GM18907 (cell line): ENCODE measurements at regions not wholly inside any gene's neighbourhood (a gene's known extent, or its start where the extent isn't known, plus 50 kb on each side); places are given as distances from the start of the nearest gene placed in this dataset.
"Not testable (repeated sequence)": the region's sequence is repeated elsewhere in the genome, so short reads cannot be mapped to it uniquely, and the experiment has no call there.

Experiments
- ATAC-seq: cut with Tn5 transposase; IDR thresholded peaks from one replicate; pipeline ENCODE4 v1.9.1; 2021; ENCODE audit warnings: mild to moderate bottlenecking, moderate library complexity; ENCODE audit not compliant: unreplicated experiment

DNA sequence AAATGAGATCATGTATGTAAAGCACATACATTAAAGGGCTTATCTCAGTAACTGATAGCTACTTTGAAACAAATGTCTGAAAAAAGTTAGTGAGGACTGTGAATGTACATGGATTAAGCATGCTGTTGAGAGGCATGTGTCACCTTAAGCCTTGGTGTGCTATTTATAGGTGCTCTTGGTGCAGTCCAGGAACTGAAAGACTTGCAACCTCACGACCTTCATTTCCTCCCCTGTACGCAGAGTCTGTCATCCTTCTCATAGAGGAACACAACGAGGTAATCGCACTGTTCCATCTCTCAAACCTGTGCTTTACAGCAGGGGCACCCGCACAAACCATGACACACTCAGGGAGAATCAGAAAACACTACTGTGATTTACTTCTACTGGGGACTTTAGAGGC is 65.6 kb downstream of the UFM1 start:
- peak; percentile 99 for ATAC-seq

DNA sequence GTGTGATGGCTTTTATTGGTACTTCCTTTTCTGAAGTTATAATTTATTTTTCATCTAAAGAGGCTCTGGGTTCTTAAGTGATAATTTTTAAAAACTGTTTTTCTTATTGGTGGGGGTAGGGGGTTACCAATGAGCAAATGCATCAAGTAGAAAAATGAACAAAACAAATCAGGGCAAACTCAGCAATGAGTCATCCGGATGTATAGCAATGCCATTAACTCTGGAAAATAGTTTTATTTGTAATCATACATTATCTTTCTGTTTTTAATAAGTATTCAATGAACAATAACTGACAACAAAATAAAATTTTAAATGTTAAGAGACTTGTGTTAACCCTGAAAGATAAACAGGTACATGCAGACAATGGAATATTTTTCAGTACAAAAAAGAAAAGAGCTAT is 67.6 kb downstream of the UFM1 start:
- no peak for ATAC-seq

- ATAC-seq = peak; percentile 61
Observed at GRCh38 chr13:38417727-38418126, 68.1 kb downstream of the UFM1 start.

DNA sequence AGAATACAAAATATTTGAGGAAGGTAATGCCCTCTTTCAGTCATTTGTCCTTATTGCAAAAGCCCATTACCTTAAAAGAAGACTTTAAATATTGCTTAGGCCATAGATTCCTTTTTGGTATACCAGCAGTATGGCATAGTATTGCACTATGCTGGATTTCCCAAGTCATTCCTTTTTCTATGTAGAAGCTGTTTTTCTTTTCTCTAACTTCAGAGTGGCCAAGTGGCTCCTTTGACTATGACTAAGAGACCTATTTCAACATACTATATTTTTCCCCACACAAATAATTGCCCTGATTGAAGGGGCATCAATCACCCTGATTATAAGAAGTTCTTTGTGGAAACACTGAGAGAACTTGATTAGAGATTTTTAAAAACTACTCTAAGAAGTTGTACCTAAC is 68.6 kb downstream of the UFM1 start:
- no peak for ATAC-seq

DNA sequence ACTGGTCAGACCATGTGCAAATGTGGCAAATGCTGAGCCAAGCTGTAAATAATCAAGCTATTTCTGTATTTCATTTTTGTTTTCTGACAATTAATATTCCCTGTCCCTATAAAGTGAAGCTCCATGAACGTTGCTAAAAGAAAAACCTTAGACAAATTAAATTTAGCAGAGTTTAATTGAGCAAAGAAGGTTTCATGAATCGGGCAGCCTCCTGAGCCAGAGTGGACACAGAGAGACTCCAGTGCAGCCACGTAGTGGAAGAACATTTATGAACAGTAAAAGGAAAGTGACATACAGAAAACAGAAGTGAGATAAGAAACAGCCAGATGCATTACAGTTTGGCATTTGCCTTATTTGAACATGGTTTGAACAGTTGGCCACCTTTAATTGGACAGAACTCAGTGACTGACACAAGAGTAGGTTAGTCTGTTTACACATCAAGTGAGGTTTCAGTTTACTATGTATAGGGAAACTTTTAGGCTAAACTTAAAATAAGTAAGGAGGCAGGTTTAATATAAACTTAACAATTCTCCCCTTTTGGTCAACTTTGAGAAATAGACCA is 69.7 kb downstream of the UFM1 start:
- no peak for ATAC-seq

DNA sequence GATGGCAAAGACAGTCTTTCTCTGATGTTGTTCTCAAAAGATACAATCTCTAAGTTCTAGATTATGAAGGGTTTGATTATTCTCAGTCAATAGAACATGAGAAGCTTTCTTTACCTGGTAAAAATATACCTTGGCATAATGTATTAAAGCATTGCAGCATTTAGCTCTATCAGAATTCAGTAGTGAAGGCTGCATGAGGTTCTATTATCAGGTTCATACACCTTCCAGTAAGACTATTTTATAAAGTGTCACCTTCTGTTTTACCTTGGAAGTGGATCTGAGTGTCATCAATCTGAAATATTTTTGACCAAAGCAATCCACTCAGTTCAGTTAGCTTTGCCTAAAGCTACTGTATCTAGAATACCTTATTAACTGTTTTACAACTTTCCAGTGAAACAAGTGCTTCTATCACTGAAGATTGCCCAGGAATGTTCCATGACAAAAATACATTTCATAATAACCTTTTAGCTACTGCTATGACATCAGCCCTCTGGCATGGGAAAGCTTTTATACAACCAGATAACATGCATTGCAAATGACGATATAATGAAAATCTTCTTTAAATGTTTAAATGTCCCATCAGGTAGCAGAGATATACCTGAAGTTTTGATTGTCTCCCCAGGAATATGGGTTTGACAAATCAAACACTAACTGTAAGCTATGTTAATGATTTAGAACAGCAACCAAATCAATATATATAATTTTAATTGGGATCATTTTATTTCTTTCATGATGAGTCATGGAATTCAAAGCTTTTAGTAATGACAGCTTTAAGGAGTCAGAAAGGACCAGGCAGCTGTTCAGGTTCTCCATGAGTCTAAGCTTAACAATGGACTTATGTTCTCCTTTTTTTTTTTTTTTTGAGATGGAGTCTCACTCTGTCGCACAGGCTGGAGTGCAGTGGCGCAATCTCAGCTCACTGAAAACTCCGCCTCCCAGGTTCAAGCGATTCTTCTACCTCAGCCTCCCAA is 72.2 kb downstream of the UFM1 start:
- no peak for ATAC-seq

GRCh38 chr13:38429916-38430315 is 80.3 kb downstream of the UFM1 start:
- ATAC-seq = no peak

DNA sequence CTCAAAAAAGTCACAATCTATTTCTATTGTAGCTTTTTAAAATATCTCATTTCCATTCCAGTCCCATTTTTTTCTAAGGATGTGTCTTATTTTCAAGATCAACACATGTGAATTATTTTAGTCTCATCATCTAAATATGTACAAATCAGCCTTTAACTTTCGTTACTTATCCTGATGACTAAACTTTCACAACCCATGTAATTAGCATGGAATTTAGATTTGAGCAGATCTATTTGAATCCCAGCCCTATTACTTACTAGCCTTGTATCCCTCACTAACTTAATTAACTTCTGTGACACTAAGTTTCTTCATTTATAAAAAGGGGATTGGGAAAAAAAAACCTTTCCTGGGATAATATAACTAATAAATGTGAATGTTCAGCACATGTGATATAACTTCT is 81.1 kb downstream of the UFM1 start:
- ATAC-seq = no peak

DNA sequence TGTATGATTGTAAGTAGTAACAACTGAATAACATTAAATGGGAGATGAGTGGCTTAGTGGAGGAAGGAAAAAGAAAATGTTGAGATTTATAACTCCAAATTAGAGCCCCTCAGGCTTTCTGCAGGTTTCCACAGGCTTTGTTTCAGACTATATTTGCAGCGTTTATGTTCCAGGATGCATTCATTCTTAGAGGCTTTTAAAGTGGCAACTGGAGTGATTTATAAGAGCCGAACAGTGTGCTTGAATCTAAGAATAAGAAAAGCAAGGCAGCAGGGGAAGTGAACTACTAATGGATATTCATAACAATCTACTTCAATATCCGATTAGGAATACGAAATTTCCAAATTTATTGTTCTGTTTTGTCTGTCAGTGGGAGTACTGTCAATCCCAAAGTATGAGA is 91.0 kb downstream of the UFM1 start:
- no peak for ATAC-seq

GRCh38 chr13:38444904-38445303 is 95.3 kb downstream of the UFM1 start:
- no peak for ATAC-seq

DNA sequence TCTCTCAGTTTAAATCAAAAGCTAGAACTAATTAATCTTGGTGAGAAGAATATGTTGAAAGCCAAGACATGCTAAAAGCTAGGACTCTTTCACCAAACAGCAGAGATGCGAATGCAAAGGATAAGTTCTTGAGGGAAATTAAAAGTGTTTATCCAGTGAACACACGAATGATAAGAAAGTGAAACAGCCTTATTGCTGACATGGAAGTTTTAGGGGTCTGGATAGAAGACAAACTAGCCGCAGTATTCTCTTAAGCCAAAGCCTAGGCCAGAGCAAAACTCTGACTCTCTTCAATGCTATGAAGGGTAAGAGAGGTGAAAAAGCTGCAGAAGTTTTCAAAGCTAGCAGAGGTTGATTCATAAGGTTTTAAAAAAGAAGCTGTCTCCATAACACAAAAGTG is 103.0 kb downstream of the UFM1 start:
- no peak for ATAC-seq

DNA sequence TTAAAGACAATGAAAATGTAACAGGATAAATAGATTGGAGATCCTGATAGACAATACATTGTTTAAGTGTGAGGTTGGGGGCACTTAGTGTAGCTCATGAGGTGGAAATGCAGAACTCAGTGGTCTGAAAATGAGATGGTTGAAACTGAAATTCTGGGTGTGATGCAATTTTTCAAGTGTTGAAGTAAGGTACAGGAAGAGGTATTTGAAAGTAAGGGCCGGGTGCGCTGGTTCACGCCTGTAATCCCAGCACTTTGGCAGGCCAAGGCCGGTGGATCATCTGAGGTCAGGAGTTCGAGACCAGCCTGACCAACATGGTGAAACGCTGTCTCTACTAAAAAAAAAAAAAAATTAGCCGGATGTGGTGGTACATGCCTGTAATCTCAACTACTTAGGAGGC is 113.0 kb downstream of the UFM1 start:
- ATAC-seq = no peak

- ATAC-seq = no peak
Observed at GRCh38 chr13:38463048-38463447, 113.4 kb downstream of the UFM1 start.

GRCh38 chr13:38472411-38472810 is 122.8 kb downstream of the UFM1 start:
- ATAC-seq = not testable (repeated sequence)

DNA sequence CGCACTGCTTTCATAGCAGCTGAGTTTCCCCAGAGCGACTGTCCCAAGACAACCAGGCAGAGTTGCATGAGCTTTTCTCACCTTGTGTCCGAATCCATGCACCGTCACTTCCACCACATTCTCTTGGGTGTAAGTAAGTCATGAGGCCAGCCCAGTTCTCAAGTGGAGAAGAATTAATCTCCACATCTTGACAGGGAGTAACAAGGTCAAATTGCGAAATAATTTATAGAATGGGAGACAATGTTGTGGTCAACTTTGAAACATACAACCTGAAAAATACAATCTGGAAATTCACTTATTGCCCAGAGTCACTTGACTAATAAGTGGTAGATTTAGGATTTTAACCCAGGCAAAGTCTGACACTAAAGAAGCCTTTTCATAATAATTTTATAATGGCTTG is 123.7 kb downstream of the UFM1 start:
- no peak for ATAC-seq

DNA sequence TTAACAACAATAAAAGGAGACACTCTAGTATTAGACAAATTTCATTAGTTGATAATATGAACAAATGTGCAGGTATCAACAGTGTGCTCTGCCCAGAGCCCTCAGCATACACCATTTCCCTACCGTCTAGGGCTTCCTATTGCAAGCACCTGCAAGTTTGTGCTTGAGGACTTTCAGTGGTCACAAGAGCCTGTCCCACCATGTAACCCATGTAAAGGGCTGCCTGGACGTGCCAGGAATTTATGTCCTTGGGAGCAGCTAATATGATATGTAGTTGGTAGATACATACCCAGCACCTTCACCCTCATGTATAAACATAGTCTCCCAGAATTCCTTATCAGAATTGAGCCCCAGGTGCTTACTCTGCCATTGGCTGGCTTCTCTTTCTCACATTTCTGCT is 128.0 kb downstream of the UFM1 start:
- no peak for ATAC-seq

GRCh38 chr13:38483623-38484022 is 134.0 kb downstream of the UFM1 start:
- ATAC-seq = no peak

DNA sequence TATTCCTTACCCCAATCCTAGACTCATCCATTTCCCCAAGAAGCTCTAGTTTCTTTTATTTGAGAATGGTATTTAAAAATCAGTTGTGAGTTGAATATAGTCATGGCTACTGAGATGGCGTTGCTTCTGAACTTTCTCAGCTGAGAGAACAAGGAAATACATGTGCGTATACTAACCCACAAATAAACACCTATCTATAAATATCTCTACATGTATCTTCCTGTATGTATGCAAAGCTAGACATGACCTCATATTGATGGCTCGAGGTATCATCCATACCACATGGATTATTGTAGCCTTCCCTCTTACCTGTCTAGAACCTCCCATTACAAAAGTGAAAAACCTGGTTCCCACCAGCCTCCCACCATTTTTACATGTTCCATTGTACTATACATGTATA is 141.0 kb downstream of the UFM1 start:
- ATAC-seq = no peak

- ATAC-seq = no peak
Observed at GRCh38 chr13:38494445-38494844, 144.8 kb downstream of the UFM1 start.

DNA sequence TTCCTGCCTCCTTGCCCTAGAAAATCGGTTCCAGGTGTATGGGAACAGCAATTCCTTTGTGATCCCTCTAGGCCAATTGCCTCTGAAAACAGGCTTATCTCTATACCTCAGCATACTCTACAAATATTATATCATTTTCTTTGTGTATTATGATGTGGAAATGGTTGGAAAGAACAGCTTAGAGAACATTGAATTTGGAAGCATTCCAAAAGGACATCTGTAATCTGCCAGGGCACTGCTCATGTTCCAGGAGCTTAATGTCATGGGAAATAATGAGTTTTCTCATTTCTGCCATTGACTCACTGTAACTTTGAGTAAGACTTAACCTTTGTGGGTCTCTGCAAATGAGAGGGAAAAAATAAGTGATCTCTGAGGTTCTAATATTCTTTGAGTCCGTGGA is 147.3 kb downstream of the UFM1 start:
- no peak for ATAC-seq

GRCh38 chr13:38498271-38498670 is 148.6 kb downstream of the UFM1 start:
- no peak for ATAC-seq

- no peak for ATAC-seq
Observed at GRCh38 chr13:38514575-38514974, 164.9 kb downstream of the UFM1 start.

GRCh38 chr13:38518328-38518727 is 168.5 kb upstream of the FREM2 start:
- ATAC-seq = no peak
